GM23338 (cell line): ENCODE measurements at regions not wholly inside any gene's neighbourhood (a gene's known extent, or its start where the extent isn't known, plus 50 kb on each side); places are given as distances from the start of the nearest gene placed in this dataset.

ENCODE experiments used
- ATAC-seq: fragments of 200-7000 bp; cut with Tn5 transposase; 3 replicates; pipeline ENCODE4 v1.9.1; 2020
- DNase-seq: peaks from one replicate; pipeline ENCODE4 v3.0.0-alpha.2; 2015; ENCODE audit warnings: low spot score
- H2AFZ ChIP-seq: fragments of 200-600 bp; sonication (generic); 2 replicates; pipeline ENCODE4 v1.8.0; 2016; ENCODE audit warnings: antibody characterized with exemption, mild to moderate bottlenecking, moderate library complexity
- H3F3A ChIP-seq: fragments of 200-600 bp; sonication (generic); replicated peaks from 2 replicates; pipeline ENCODE4 v1.8.0; 2017; ENCODE audit warnings: antibody characterized with exemption, mixed run types, low read depth
- H3K27ac ChIP-seq: fragments of 200-600 bp; sonication (generic); 2 replicates; pipeline ENCODE4 v1.6.1; 2016; ENCODE audit warnings: low read depth
- H3K27me3 ChIP-seq: fragments of 200-600 bp; sonication (generic); 2 replicates; pipeline ENCODE4 v1.8.0; 2016; ENCODE audit warnings: mild to moderate bottlenecking, mixed run types, moderate library complexity; ENCODE audit not compliant: insufficient read depth
- H3K36me3 ChIP-seq: fragments of 200-600 bp; sonication (generic); 2 replicates; pipeline ENCODE4 v1.8.0; 2016; ENCODE audit warnings: mild to moderate bottlenecking; ENCODE audit not compliant: insufficient read depth
- H3K4me1 ChIP-seq: fragments of 200-600 bp; sonication (generic); 2 replicates; pipeline ENCODE4 v1.8.0; 2016; ENCODE audit warnings: mild to moderate bottlenecking, moderate library complexity; ENCODE audit not compliant: insufficient read depth
- H3K4me2 ChIP-seq: fragments of 200-600 bp; sonication (generic); 2 replicates; pipeline ENCODE4 v1.7.1; 2017; ENCODE audit warnings: mixed run types
- H3K4me3 ChIP-seq: fragments of 200-600 bp; sonication (generic); 2 replicates; pipeline ENCODE4 v1.6.1; 2016; ENCODE audit warnings: mixed run types
- H3K79me2 ChIP-seq: fragments of 200-600 bp; sonication (generic); replicated peaks from 2 replicates; pipeline ENCODE4 v1.8.0; 2017; ENCODE audit warnings: mild to moderate bottlenecking; ENCODE audit not compliant: insufficient read depth
- H3K9me2 ChIP-seq: fragments of 200-600 bp; sonication (generic); 2 replicates; pipeline ENCODE4 v1.8.0; 2017; ENCODE audit not compliant: insufficient read depth
- H4K20me1 ChIP-seq: fragments of 200-600 bp; sonication (generic); replicated peaks from 2 replicates; pipeline ENCODE4 v1.8.0; 2017; ENCODE audit warnings: mild to moderate bottlenecking; ENCODE audit not compliant: insufficient read depth
- H3K27ac Mint-ChIP-seq: 2 replicates; pipeline ENCODE4 v1.8.0; 2020; ENCODE audit warnings: inconsistent platforms, mild to moderate bottlenecking, moderate library complexity, mixed read lengths
- H3K27me3 Mint-ChIP-seq: 3 replicates; pipeline ENCODE4 v1.8.0; 2022; ENCODE audit warnings: low read depth, mild to moderate bottlenecking, moderate library complexity, mixed read lengths, inconsistent platforms; ENCODE audit not compliant: insufficient read depth, poor library complexity
- H3K36me3 Mint-ChIP-seq: 3 replicates; pipeline ENCODE4 v1.8.0; 2021; ENCODE audit warnings: low read depth, mild to moderate bottlenecking, inconsistent platforms, moderate library complexity, mixed read lengths
- H3K4me1 Mint-ChIP-seq: 3 replicates; pipeline ENCODE4 v1.8.0; 2020; ENCODE audit warnings: mild to moderate bottlenecking, inconsistent platforms, mixed read lengths
- H3K4me3 Mint-ChIP-seq: 3 replicates; pipeline ENCODE4 v1.8.0; 2021; ENCODE audit warnings: moderate library complexity, mild to moderate bottlenecking, inconsistent platforms, mixed read lengths
- H3K9me3 Mint-ChIP-seq: 3 replicates; pipeline ENCODE4 v1.8.0; 2020; ENCODE audit warnings: moderate library complexity, mild to moderate bottlenecking, inconsistent platforms, mixed read lengths
- CREB1 ChIP-seq: fragments of 250-450 bp; sonication (Bioruptor Pico); IDR thresholded peaks from 2 replicates; pipeline ENCODE4 v1.5.0; 2020; ENCODE audit warnings: low read depth, mild to moderate bottlenecking, moderate library complexity
- EZH2 ChIP-seq: fragments of 200-600 bp; sonication (generic); IDR thresholded peaks from one replicate; pipeline ENCODE4 v1.8.0; 2017; ENCODE audit warnings: antibody characterized with exemption, mild to moderate bottlenecking, low read depth; ENCODE audit not compliant: unreplicated experiment
- JUNB ChIP-seq: IDR thresholded peaks from one replicate; pipeline ENCODE4 v1.6.1; 2016; ENCODE audit warnings: antibody characterized with exemption; ENCODE audit not compliant: unreplicated experiment
- NANOG ChIP-seq: IDR thresholded peaks from 2 replicates; pipeline ENCODE4 v1.6.1; 2016; ENCODE audit warnings: antibody characterized with exemption, borderline replicate concordance
- POLR2AphosphoS5 ChIP-seq: IDR thresholded peaks from 2 replicates; pipeline ENCODE4 v1.6.1; 2016; ENCODE audit warnings: antibody characterized with exemption, low read depth
- REST ChIP-seq: IDR thresholded peaks from one replicate; pipeline ENCODE4 v1.6.1; 2018; ENCODE audit warnings: antibody characterized with exemption; ENCODE audit not compliant: unreplicated experiment
- STAT1 ChIP-seq: IDR thresholded peaks from one replicate; pipeline ENCODE4 v1.6.1; 2016; ENCODE audit warnings: antibody characterized with exemption; ENCODE audit not compliant: unreplicated experiment
- ZNF114 ChIP-seq: fragments of 250-450 bp; sonication (Bioruptor Pico); IDR thresholded peaks from 2 replicates; pipeline ENCODE4 v1.5.0; 2020; ENCODE audit warnings: mild to moderate bottlenecking, moderate library complexity
- ZNF331 ChIP-seq: fragments of 250-450 bp; sonication (Bioruptor Pico); IDR thresholded peaks from 2 replicates; pipeline ENCODE4 v1.5.0; 2020; ENCODE audit warnings: low read depth, mild to moderate bottlenecking, moderate library complexity
- TF ChIP-seq, protein P1 (sequence below): IDR thresholded peaks from 2 replicates; pipeline ENCODE4 v1.6.1; 2016; ENCODE audit warnings: antibody characterized with exemption
- TF ChIP-seq, protein P2 (sequence below): fragments of 250-450 bp; sonication (Bioruptor Pico); IDR thresholded peaks from 2 replicates; pipeline ENCODE4 v1.5.0; 2020; ENCODE audit warnings: mild to moderate bottlenecking, moderate library complexity

DNA sequence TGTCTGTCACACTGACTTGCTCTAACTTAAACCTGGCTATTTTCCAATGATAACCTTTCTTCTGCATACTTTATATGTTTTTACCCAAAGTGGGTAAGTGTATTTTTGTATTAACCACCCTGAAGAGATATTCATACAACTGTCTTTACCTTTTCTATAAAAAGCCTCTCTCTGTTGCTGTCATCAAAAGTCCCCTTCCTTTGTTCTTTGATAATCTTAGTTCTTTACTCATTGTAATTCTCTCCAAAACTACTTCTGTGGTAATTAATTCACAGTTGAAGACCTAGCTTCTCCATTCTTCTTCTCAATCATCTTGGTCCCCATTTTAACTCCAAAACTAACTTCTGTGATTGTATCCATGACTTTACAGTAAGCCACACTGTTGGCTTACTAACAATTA lies 479.7 kb upstream of the MGAT4C start:
- no peaks in the 10 kb centered on the region for H3K9me2 ChIP-seq
- no peak overlapping the region for H3K4me2 ChIP-seq
- no peaks in the 10 kb centered on the region for H3K36me3 ChIP-seq
- no peaks in the 10 kb centered on the region for H3K27me3 ChIP-seq
- H3K79me2 ChIP-seq, result no peaks in the 10 kb centered on the region
- H3K27ac ChIP-seq, result no peak overlapping the region
- TF ChIP-seq STAT1, result no peak
- H3K36me3 Mint-ChIP-seq, result no peaks in the 10 kb centered on the region
- no peak overlapping the region for H2AFZ ChIP-seq
- H4K20me1 ChIP-seq, result no peaks in the 10 kb centered on the region
- no peaks in the 10 kb centered on the region for H3K27me3 Mint-ChIP-seq
- no peak overlapping the region for H3K4me3 ChIP-seq
- ATAC-seq, result no peak
- no peak overlapping the region for H3K4me3 Mint-ChIP-seq
- H3K27ac Mint-ChIP-seq, result no peak overlapping the region
- H3K9me3 Mint-ChIP-seq, result peaks cover 3% of the 10 kb centered on the region; the same call in 1 of the 3 replicates
- no peak for DNase-seq
- no peaks in the 10 kb centered on the region for H3K4me1 ChIP-seq
- H3K4me1 Mint-ChIP-seq, result no peaks in the 10 kb centered on the region
- no peaks in the 10 kb centered on the region for H3F3A ChIP-seq

DNA sequence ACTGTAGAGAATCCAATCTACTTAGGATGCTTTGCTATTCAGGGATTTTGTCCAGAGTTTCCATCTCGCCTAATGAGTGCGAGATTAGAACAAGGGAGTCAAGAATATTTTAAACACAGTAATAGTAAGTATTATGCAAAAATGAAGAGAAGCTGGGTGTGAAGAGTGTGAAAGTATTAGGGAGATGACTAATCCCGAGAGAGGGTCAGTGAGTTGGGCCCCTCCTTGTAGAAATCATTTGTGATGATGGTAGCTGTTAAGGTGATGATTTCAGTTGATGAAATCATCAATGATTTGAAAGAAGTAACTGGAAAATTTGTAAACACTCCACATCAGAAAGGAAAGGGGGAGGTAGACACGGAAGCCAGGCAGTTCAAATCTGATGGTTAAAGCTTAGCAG lies 478.9 kb upstream of the MGAT4C start:
- Mint-ChIP-seq H3K27me3 (no peaks in the 10 kb centered on the region), H3K36me3 (no peaks in the 10 kb centered on the region), H3K27ac (no peak overlapping the region), H3K4me3 (no peak overlapping the region), H3K4me1 (no peaks in the 10 kb centered on the region), H3K9me3 (peaks cover 3% of the 10 kb centered on the region; the same call in 1 of the 3 replicates)
- Histone ChIP-seq H3K4me2 (no peak overlapping the region), H3K79me2 (no peaks in the 10 kb centered on the region), H4K20me1 (no peaks in the 10 kb centered on the region), H2AFZ (no peak overlapping the region), H3K27me3 (no peaks in the 10 kb centered on the region), H3K4me1 (no peaks in the 10 kb centered on the region), H3K4me3 (no peak overlapping the region), H3K9me2 (no peaks in the 10 kb centered on the region), H3F3A (no peaks in the 10 kb centered on the region), H3K27ac (no peak overlapping the region), H3K36me3 (no peaks in the 10 kb centered on the region)
- DNase-seq, result no peak
- ATAC-seq, result no peak
- TF ChIP-seq EZH2, result no peak
- TF ChIP-seq ZNF114 (CRISPR knock-in tag), result no peak
- TF ChIP-seq STAT1, result no peak
- no peak for TF ChIP-seq NANOG
- TF ChIP-seq REST, result no peak
- TF ChIP-seq ZNF331, result no peak
- TF ChIP-seq, protein P1, sequence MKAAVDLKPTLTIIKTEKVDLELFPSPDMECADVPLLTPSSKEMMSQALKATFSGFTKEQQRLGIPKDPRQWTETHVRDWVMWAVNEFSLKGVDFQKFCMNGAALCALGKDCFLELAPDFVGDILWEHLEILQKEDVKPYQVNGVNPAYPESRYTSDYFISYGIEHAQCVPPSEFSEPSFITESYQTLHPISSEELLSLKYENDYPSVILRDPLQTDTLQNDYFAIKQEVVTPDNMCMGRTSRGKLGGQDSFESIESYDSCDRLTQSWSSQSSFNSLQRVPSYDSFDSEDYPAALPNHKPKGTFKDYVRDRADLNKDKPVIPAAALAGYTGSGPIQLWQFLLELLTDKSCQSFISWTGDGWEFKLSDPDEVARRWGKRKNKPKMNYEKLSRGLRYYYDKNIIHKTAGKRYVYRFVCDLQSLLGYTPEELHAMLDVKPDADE, result no peak
- TF ChIP-seq, protein P2, sequence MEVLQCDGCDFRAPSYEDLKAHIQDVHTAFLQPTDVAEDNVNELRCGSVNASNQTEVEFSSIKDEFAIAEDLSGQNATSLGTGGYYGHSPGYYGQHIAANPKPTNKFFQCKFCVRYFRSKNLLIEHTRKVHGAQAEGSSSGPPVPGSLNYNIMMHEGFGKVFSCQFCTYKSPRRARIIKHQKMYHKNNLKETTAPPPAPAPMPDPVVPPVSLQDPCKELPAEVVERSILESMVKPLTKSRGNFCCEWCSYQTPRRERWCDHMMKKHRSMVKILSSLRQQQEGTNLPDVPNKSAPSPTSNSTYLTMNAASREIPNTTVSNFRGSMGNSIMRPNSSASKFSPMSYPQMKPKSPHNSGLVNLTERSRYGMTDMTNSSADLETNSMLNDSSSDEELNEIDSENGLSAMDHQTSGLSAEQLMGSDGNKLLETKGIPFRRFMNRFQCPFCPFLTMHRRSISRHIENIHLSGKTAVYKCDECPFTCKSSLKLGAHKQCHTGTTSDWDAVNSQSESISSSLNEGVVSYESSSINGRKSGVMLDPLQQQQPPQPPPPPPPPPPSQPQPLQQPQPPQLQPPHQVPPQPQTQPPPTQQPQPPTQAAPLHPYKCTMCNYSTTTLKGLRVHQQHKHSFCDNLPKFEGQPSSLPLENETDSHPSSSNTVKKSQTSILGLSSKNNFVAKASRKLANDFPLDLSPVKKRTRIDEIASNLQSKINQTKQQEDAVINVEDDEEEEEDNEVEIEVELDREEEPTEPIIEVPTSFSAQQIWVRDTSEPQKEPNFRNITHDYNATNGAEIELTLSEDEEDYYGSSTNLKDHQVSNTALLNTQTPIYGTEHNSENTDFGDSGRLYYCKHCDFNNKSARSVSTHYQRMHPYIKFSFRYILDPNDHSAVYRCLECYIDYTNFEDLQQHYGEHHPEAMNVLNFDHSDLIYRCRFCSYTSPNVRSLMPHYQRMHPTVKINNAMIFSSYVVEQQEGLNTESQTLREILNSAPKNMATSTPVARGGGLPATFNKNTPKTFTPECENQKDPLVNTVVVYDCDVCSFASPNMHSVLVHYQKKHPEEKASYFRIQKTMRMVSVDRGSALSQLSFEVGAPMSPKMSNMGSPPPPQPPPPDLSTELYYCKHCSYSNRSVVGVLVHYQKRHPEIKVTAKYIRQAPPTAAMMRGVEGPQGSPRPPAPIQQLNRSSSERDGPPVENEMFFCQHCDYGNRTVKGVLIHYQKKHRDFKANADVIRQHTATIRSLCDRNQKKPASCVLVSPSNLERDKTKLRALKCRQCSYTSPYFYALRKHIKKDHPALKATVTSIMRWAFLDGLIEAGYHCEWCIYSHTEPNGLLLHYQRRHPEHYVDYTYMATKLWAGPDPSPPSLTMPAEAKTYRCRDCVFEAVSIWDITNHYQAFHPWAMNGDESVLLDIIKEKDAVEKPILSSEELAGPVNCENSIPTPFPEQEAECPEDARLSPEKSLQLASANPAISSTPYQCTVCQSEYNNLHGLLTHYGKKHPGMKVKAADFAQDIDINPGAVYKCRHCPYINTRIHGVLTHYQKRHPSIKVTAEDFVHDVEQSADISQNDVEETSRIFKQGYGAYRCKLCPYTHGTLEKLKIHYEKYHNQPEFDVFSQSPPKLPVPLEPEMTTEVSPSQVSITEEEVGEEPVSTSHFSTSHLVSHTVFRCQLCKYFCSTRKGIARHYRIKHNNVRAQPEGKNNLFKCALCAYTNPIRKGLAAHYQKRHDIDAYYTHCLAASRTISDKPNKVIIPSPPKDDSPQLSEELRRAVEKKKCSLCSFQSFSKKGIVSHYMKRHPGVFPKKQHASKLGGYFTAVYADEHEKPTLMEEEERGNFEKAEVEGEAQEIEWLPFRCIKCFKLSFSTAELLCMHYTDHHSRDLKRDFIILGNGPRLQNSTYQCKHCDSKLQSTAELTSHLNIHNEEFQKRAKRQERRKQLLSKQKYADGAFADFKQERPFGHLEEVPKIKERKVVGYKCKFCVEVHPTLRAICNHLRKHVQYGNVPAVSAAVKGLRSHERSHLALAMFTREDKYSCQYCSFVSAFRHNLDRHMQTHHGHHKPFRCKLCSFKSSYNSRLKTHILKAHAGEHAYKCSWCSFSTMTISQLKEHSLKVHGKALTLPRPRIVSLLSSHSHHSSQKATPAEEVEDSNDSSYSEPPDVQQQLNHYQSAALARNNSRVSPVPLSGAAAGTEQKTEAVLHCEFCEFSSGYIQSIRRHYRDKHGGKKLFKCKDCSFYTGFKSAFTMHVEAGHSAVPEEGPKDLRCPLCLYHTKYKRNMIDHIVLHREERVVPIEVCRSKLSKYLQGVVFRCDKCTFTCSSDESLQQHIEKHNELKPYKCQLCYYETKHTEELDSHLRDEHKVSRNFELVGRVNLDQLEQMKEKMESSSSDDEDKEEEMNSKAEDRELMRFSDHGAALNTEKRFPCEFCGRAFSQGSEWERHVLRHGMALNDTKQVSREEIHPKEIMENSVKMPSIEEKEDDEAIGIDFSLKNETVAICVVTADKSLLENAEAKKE (CRISPR knock-in tag), result no peak
- no peak for TF ChIP-seq CREB1
- no peak for TF ChIP-seq JUNB
- no peak for TF ChIP-seq POLR2AphosphoS5
